K562 (cell line): ENCODE measurements at regions not wholly inside any gene's neighbourhood (a gene's known extent, or its start where the extent isn't known, plus 50 kb on each side); places are given as distances from the start of the nearest gene placed in this dataset.

Experiments used
- ATAC-seq: fragments of 200-7000 bp; cut with Tn5 transposase; 3 replicates; pipeline ENCODE4 v1.9.1; 2020; ENCODE audit warnings: moderate library complexity
- BruUV-seq: library from RNA; stranded (reverse); fragments of 400-500 nt; replicated peaks from 2 replicates; lab custom pipeline; 2021; lab: Mats Ljungman, UMichigan
- CTCF ChIA-PET: fragments of 300-600 bp; formaldehyde crosslinking; extraction: SDS; loops from one replicate; lab custom pipeline; 2021; ENCODE audit warnings: low intra/inter-chr PET ratio; lab: Yijun Ruan, JAX
- POLR2A ChIA-PET: fragments of 300-600, 350-650 bp; sonication (Branson Sonifier 250); formaldehyde crosslinking; extraction: SDS; loops from one replicate; lab custom pipeline; 2021; ENCODE audit warnings: antibody characterized with exemption, inconsistent platforms; lab: Yijun Ruan, JAX
- DNase-seq, 4 experiments: peaks; one replicate each; pipeline versions ENCODE4 v3.0.0 to v3.0.0-alpha.2; 2011 to 2018; ENCODE audit warnings: low spot score in 3 of 4, mixed read lengths in 3 of 4; ENCODE audit errors: extremely low read depth in 1 of 4
- FAIRE-seq: peaks from 2 replicates; lab custom pipeline; 2011; peaks lifted over from hg19 to GRCh38; lab: Jason Lieb, UNC
- H2AFZ ChIP-seq: 2 replicates; pipeline ENCODE4 v1.6.0; 2011; ENCODE audit warnings: low read depth, low read length, control low read depth, inconsistent platforms
- H3K27ac ChIP-seq: fragments of 200-600 bp; 3 replicates; pipeline ENCODE4 v1.8.0; 2011; ENCODE audit warnings: low read depth, mild to moderate bottlenecking, control low read depth, inconsistent platforms, low read length, moderate library complexity, mixed read lengths; ENCODE audit errors: extremely low read depth
- H3K27me3 ChIP-seq, 2 experiments: fragments of 300-600 bp in 1 of 2; 2 replicates in 1 of 2; 3 replicates in 1 of 2; pipeline versions ENCODE4 v1.6.0 to v1.8.0; 2011; ENCODE audit warnings: inconsistent platforms in 2 of 2, low read length in 2 of 2, mild to moderate bottlenecking in 1 of 2, mixed read lengths in 1 of 2, moderate library complexity in 1 of 2; ENCODE audit not compliant: control insufficient read depth in 2 of 2, insufficient read depth in 2 of 2
- H3K36me3 ChIP-seq: fragments of 300-600 bp; 3 replicates; pipeline ENCODE4 v1.8.0; 2011; ENCODE audit warnings: mild to moderate bottlenecking, low read length, inconsistent platforms; ENCODE audit not compliant: control insufficient read depth, insufficient read depth
- H3K4me1 ChIP-seq, 2 experiments: fragments of 200-600 bp in 1 of 2; replicated peaks in 1 of 2; 2 replicates in 1 of 2; 3 replicates in 1 of 2; pipeline versions ENCODE4 v1.5.1 to v1.8.0; 2011; ENCODE audit warnings: inconsistent platforms in 2 of 2, low read length in 2 of 2, mild to moderate bottlenecking in 1 of 2, mixed read lengths in 1 of 2, moderate library complexity in 1 of 2; ENCODE audit not compliant: control insufficient read depth in 2 of 2, insufficient read depth in 2 of 2
- H3K4me2 ChIP-seq: 2 replicates; pipeline ENCODE4 v1.6.1; 2011; ENCODE audit warnings: low read length, control low read depth, inconsistent platforms, mixed read lengths; ENCODE audit not compliant: insufficient read depth
- H3K4me3 ChIP-seq: fragments of 200-600 bp; sonication (generic), shearing (Covaris generic); 2 replicates; pipeline ENCODE4 v1.5.1; 2016; ENCODE audit warnings: control low read depth, inconsistent platforms
- H3K79me2 ChIP-seq: fragments of 200-600 bp; 3 replicates; pipeline ENCODE4 v1.8.0; 2011; ENCODE audit warnings: low read length, inconsistent platforms; ENCODE audit not compliant: control insufficient read depth, insufficient read depth
- H3K9ac ChIP-seq, 2 experiments: 2 replicates each; pipeline versions ENCODE4 v1.6.0 to v1.6.1; 2011; ENCODE audit warnings: low read depth in 2 of 2, low read length in 2 of 2, control low read depth in 1 of 2, inconsistent platforms in 1 of 2, mild to moderate bottlenecking in 1 of 2, mixed read lengths in 1 of 2; ENCODE audit not compliant: insufficient read depth in 1 of 2
- H3K9me1 ChIP-seq: one replicate; pipeline ENCODE4 v1.6.0; 2011; ENCODE audit warnings: inconsistent platforms, mild to moderate bottlenecking, low read length, moderate library complexity; ENCODE audit not compliant: control insufficient read depth, insufficient read depth
- H3K9me3 ChIP-seq: replicated peaks from 2 replicates; pipeline ENCODE4 v1.5.1; 2011; ENCODE audit warnings: low read depth, low read length, inconsistent platforms; ENCODE audit not compliant: control insufficient read depth, insufficient read depth
- H4K20me1 ChIP-seq: replicated peaks from 2 replicates; pipeline ENCODE4 v1.6.1; 2011; ENCODE audit warnings: low read length, inconsistent platforms, mixed read lengths; ENCODE audit not compliant: control insufficient read depth, insufficient read depth
- ARNT ChIP-seq, 2 experiments: fragments of 450-650 bp; IDR thresholded peaks; 2 replicates each; pipeline ENCODE4 v1.6.1; 2016; ENCODE audit warnings: mild to moderate bottlenecking in 1 of 2
- GATAD2A ChIP-seq: fragments of 450-650 bp; IDR thresholded peaks from 2 replicates; pipeline ENCODE4 v1.6.1; 2017
- GATAD2B ChIP-seq: fragments of 450-650 bp; IDR thresholded peaks from 2 replicates; pipeline ENCODE4 v1.6.1; 2017; ENCODE audit warnings: mild to moderate bottlenecking, borderline replicate concordance
- HMG20B ChIP-seq: fragments of 250-450 bp; sonication (Bioruptor Pico); IDR thresholded peaks from 2 replicates; pipeline ENCODE4 v1.5.0; 2021; ENCODE audit warnings: mild to moderate bottlenecking
- HNRNPK ChIP-seq: fragments of 200-400 bp; formaldehyde crosslinking; IDR thresholded peaks from one replicate; pipeline ENCODE4 v1.6.1; 2018; ENCODE audit warnings: mild to moderate bottlenecking, low read depth, low read length; ENCODE audit not compliant: poor library complexity, severe bottlenecking
- KLF16 ChIP-seq: IDR thresholded peaks from 2 replicates; pipeline ENCODE4 v1.6.1; 2016; ENCODE audit warnings: antibody characterized with exemption
- NUFIP1 ChIP-seq: fragments of 450-650 bp; IDR thresholded peaks from 2 replicates; pipeline ENCODE4 v1.6.1; 2018; ENCODE audit not compliant: partially characterized antibody
- PRPF4 ChIP-seq: fragments of 200-400 bp; formaldehyde crosslinking; IDR thresholded peaks from one replicate; pipeline ENCODE4 v1.6.1; 2017; ENCODE audit warnings: low read length, low read depth, mild to moderate bottlenecking; ENCODE audit not compliant: insufficient read depth, poor library complexity, severe bottlenecking
- SRSF9 ChIP-seq: fragments of 200-400 bp; formaldehyde crosslinking; IDR thresholded peaks from 2 replicates; pipeline ENCODE4 v1.6.1; 2017; ENCODE audit warnings: low read depth, low read length, borderline replicate concordance
- TCF7L2 ChIP-seq: fragments of 150-350 bp; IDR thresholded peaks from 2 replicates; pipeline ENCODE4 v1.6.1; 2016; ENCODE audit warnings: low read depth, mild to moderate bottlenecking, low read length, moderate library complexity
- TGIF2 ChIP-seq: sonication (generic); formaldehyde crosslinking; IDR thresholded peaks from 2 replicates; pipeline ENCODE4 v1.8.1; 2022; ENCODE audit warnings: mild to moderate bottlenecking, missing genetic modification reagents, moderate library complexity
- THAP12 ChIP-seq: fragments of 250-450 bp; sonication (Bioruptor Pico); IDR thresholded peaks from 2 replicates; pipeline ENCODE4 v1.9.0; 2021; ENCODE audit warnings: mild to moderate bottlenecking, inconsistent platforms
- TRIM24 ChIP-seq, 2 experiments: fragments of 450-650 bp; IDR thresholded peaks; 2 replicates each; pipeline ENCODE4 v1.6.1; 2016
- USF1 ChIP-seq: sonication (generic); formaldehyde crosslinking; IDR thresholded peaks from 2 replicates; pipeline ENCODE4 v1.9.0; 2022; ENCODE audit warnings: mild to moderate bottlenecking, missing genetic modification reagents
- ZC3H4 ChIP-seq: sonication (generic); formaldehyde crosslinking; IDR thresholded peaks from 2 replicates; pipeline ENCODE4 v1.9.0; 2021; ENCODE audit warnings: missing genetic modification reagents, borderline replicate concordance
- ZNF24 ChIP-seq: fragments of 450-650 bp; IDR thresholded peaks from 2 replicates; pipeline ENCODE4 v1.6.1; 2016
- ZNF431 ChIP-seq: sonication (generic); formaldehyde crosslinking; IDR thresholded peaks from 2 replicates; pipeline ENCODE4 v1.8.0; 2022; ENCODE audit warnings: mild to moderate bottlenecking, missing genetic modification reagents
- WGBS: fragments of 100-300 bp; shearing (Covaris generic); methylation state at CpG from one replicate; pipeline ENCODE4 v1.1.6; 2016; ENCODE audit warnings: low coverage, mixed read lengths; ENCODE audit not compliant: insufficient coverage; ENCODE audit errors: missing lambda C conversion rate; 5-methylcytosine and 5-hydroxymethylcytosine counted together
- in situ Hi-C: fragments of 300-500 bp; cut with MboI; formaldehyde crosslinking; loops from 4 replicates; pipeline ENCODE4 v1.15.0; 2018; ENCODE audit warnings: inconsistent platforms, mixed read lengths
- intact Hi-C: fragments of 100-400 bp; cut with micrococcal nuclease; formaldehyde crosslinking; loops from 2 replicates; pipeline ENCODE4 v1.14.2; 2022
- TF ChIP-seq, protein P1 (sequence below): sonication (generic); formaldehyde crosslinking; IDR thresholded peaks from 2 replicates; pipeline ENCODE4 v1.8.1; 2023; ENCODE audit warnings: mild to moderate bottlenecking, missing genetic modification reagents
- TF ChIP-seq, protein P2 (sequence below): fragments of 250-450 bp; sonication (Bioruptor Pico); IDR thresholded peaks from 2 replicates; pipeline ENCODE4 v1.8.0; 2022; ENCODE audit warnings: inconsistent platforms

DNA sequence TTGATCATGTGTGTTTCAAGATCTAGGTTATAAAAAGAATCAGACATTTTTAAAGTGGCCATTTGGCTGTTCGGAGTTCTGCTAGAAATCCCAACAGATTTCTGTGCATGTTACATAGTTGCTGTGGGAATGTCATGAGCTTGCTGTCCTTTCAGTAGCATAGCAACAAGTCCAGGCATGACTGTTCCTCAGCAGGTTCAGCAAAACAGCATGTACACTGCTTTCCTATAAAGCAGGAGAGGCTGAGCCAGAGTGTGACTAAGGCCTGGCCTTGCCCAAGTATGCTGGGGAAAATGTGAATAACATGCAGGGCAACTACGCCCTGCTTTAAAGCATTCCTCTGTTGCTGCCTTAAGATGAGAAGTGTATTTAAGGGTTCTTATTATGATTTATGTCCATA, 217.1 kb upstream of the SMIM31 start:
- 0% methylated on average over 2 of the region's 2 CpGs for WGBS
- Histone ChIP-seq H3K9me3 (0 out of 2 replicates have a peak, but pooled peaks cover 1% of the 10 kb centered on the region), H4K20me1 (no peaks in the 10 kb centered on the region), H3K79me2 (no peaks in the 10 kb centered on the region), H3K9ac (no peak overlapping the region), H3K36me3 (no peaks in the 10 kb centered on the region), H3K9me1 (no peaks in the 10 kb centered on the region), H3K27me3 (no peaks in the 10 kb centered on the region), H3K27ac (no peak overlapping the region), H3K4me2 (no peak overlapping the region), H2AFZ (no peak overlapping the region), H3K4me1 (no peaks in the 10 kb centered on the region), H3K4me3 (no peak overlapping the region)
- FAIRE-seq (no peak), DNase-seq (no peak), ATAC-seq (no peak)
- in situ Hi-C loops (no loop called here), intact Hi-C loops (no loop called here)
- BruUV-seq, result no TSS peak
- POLR2A ChIA-PET, result no interaction called here
- TF ChIP-seq ARNT (IDR thresholded peaks at IDR 0.05), result no peak
- no peak for TF ChIP-seq ZNF431 (CRISPR knock-in tag)
- no peak for TF ChIP-seq HMG20B (CRISPR knock-in tag)
- no peak for TF ChIP-seq TRIM24 (IDR thresholded peaks at IDR 0.05)
- TF ChIP-seq ZC3H4 (CRISPR knock-in tag), result no peak
- no peak for TF ChIP-seq ZNF24
- TF ChIP-seq HNRNPK, result no peak
- no peak for TF ChIP-seq TGIF2 (CRISPR knock-in tag)
- no peak for TF ChIP-seq USF1 (CRISPR knock-in tag)
- TF ChIP-seq THAP12, result no peak
- TF ChIP-seq GATAD2B, result no peak
- no peak for TF ChIP-seq SRSF9
- TF ChIP-seq GATAD2A, result no peak
- TF ChIP-seq PRPF4, result no peak
- TF ChIP-seq, protein P1, sequence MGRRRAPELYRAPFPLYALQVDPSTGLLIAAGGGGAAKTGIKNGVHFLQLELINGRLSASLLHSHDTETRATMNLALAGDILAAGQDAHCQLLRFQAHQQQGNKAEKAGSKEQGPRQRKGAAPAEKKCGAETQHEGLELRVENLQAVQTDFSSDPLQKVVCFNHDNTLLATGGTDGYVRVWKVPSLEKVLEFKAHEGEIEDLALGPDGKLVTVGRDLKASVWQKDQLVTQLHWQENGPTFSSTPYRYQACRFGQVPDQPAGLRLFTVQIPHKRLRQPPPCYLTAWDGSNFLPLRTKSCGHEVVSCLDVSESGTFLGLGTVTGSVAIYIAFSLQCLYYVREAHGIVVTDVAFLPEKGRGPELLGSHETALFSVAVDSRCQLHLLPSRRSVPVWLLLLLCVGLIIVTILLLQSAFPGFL (CRISPR knock-in tag), result no peak
- no peak for TF ChIP-seq TCF7L2
- no peak for TF ChIP-seq NUFIP1
- TF ChIP-seq, protein P2, sequence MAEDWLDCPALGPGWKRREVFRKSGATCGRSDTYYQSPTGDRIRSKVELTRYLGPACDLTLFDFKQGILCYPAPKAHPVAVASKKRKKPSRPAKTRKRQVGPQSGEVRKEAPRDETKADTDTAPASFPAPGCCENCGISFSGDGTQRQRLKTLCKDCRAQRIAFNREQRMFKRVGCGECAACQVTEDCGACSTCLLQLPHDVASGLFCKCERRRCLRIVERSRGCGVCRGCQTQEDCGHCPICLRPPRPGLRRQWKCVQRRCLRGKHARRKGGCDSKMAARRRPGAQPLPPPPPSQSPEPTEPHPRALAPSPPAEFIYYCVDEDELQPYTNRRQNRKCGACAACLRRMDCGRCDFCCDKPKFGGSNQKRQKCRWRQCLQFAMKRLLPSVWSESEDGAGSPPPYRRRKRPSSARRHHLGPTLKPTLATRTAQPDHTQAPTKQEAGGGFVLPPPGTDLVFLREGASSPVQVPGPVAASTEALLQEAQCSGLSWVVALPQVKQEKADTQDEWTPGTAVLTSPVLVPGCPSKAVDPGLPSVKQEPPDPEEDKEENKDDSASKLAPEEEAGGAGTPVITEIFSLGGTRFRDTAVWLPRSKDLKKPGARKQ (CRISPR knock-in tag), result no peak
- no peak for TF ChIP-seq KLF16
- CTCF ChIA-PET, result no interaction called here
